B cell (primary cell): ENCODE measurements at regions not wholly inside any gene's neighbourhood (a gene's known extent, or its start where the extent isn't known, plus 50 kb on each side); places are given as distances from the start of the nearest gene placed in this dataset.

Experiments
- CTCF ChIP-seq: fragments of 200-600 bp; IDR thresholded peaks from one replicate; pipeline ENCODE4 v1.8.0; 2022; ENCODE audit warnings: antibody characterized with exemption, mild to moderate bottlenecking
- EZH2 ChIP-seq: IDR thresholded peaks from 2 replicates; pipeline ENCODE4 v1.6.1; 2012; ENCODE audit warnings: borderline replicate concordance, low read depth, mild to moderate bottlenecking, moderate library complexity, low read length; ENCODE audit not compliant: insufficient read depth, poor library complexity, severe bottlenecking

GRCh38 chr3:80890571-80890970 lies 870.9 kb downstream of the GBE1 start:
- TF ChIP-seq CTCF (no peak), EZH2 (no peak)
